HEK293 (cell line): ENCODE measurements at regions not wholly inside any gene's neighbourhood (a gene's known extent, or its start where the extent isn't known, plus 50 kb on each side); places are given as distances from the start of the nearest gene placed in this dataset.

Source experiments
- INSM2 ChIP-seq: fragments of 450-650 bp; formaldehyde crosslinking; IDR thresholded peaks from 2 replicates; pipeline ENCODE4 v1.5.1; 2016; ENCODE audit warnings: missing biosample characterization, missing genetic modification characterization
- MYNN ChIP-seq: fragments of 450-650 bp; formaldehyde crosslinking; IDR thresholded peaks from 2 replicates; pipeline ENCODE4 v1.5.1; 2016; ENCODE audit warnings: missing biosample characterization, missing genetic modification characterization, borderline replicate concordance
- PRDM10 ChIP-seq: fragments of 450-650 bp; formaldehyde crosslinking; IDR thresholded peaks from 2 replicates; pipeline ENCODE4 v1.5.1; 2016; ENCODE audit warnings: missing biosample characterization, missing genetic modification characterization
- ZNF266 ChIP-seq: fragments of 450-650 bp; formaldehyde crosslinking; IDR thresholded peaks from 2 replicates; pipeline ENCODE4 v1.5.1; 2016; ENCODE audit warnings: missing biosample characterization, missing genetic modification characterization, low read depth
- ZNF366 ChIP-seq: fragments of 450-650 bp; formaldehyde crosslinking; conservative IDR thresholded peaks from 2 replicates; pipeline ENCODE4 v1.5.1; 2016; ENCODE audit warnings: missing biosample characterization, missing genetic modification characterization
- ZNF792 ChIP-seq: fragments of 450-650 bp; formaldehyde crosslinking; IDR thresholded peaks from 2 replicates; pipeline ENCODE4 v1.5.1; 2016; ENCODE audit warnings: missing biosample characterization, missing genetic modification characterization
- TF ChIP-seq, protein P1 (sequence below): fragments of 450-650 bp; formaldehyde crosslinking; IDR thresholded peaks from 2 replicates; pipeline ENCODE4 v1.5.1; 2016; ENCODE audit warnings: missing biosample characterization, missing genetic modification characterization

- TF ChIP-seq ZNF266 (tag by site-specific recombination) = no peak
- TF ChIP-seq PRDM10 (tag by site-specific recombination) = no peak
- TF ChIP-seq ZNF792 (tag by site-specific recombination) = no peak
- TF ChIP-seq, protein P1, sequence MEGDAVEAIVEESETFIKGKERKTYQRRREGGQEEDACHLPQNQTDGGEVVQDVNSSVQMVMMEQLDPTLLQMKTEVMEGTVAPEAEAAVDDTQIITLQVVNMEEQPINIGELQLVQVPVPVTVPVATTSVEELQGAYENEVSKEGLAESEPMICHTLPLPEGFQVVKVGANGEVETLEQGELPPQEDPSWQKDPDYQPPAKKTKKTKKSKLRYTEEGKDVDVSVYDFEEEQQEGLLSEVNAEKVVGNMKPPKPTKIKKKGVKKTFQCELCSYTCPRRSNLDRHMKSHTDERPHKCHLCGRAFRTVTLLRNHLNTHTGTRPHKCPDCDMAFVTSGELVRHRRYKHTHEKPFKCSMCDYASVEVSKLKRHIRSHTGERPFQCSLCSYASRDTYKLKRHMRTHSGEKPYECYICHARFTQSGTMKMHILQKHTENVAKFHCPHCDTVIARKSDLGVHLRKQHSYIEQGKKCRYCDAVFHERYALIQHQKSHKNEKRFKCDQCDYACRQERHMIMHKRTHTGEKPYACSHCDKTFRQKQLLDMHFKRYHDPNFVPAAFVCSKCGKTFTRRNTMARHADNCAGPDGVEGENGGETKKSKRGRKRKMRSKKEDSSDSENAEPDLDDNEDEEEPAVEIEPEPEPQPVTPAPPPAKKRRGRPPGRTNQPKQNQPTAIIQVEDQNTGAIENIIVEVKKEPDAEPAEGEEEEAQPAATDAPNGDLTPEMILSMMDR (tag by site-specific recombination) = no peak
- no peak for TF ChIP-seq MYNN (tag by site-specific recombination)
- no peak for TF ChIP-seq ZNF366 (tag by site-specific recombination)
- TF ChIP-seq INSM2 = no peak
Observed at GRCh38 chr9:84442712-84443111, 102.2 kb upstream of the SLC28A3 start.
